ENCODE measurements at regions not wholly inside any gene's neighbourhood (a gene's known extent, or its start where the extent isn't known, plus 50 kb on each side); places are given as distances from the start of the nearest gene placed in this dataset.
"Not testable (repeated sequence)": the region's sequence is repeated elsewhere in the genome, so short reads cannot be mapped to it uniquely, and the experiment has no call there.

GRCh38 chr18:42336139-42336538, 381.1 kb downstream of the PIK3C3 start:
- Histone ChIP-seq H3K4me3 (no peak overlapping the region), H3K36me3 (no peaks in the 10 kb centered on the region), H3K4me1 (no peaks in the 10 kb centered on the region), H3K27me3 (no peaks in the 10 kb centered on the region), H3K27ac (no peak overlapping the region), H3K9me3 (peaks cover 0 to 9% of the 10 kb centered on the region in 2 donors)
- no peak for TF ChIP-seq POLR2A (IDR thresholded peaks at IDR 0.05)
- TF ChIP-seq POLR2AphosphoS5 (IDR thresholded peaks at IDR 0.05): no peak
- no peak for TF ChIP-seq CTCF (IDR thresholded peaks at IDR 0.05)
- DNase-seq (ENCODE audit: low spot score in 2 of 2): no peak
- intact Hi-C loops (cut with DNase I; ENCODE audit: low total_unique reads): no loop called here

- H3K36me3 ChIP-seq; H3K9me3 ChIP-seq; H3K27ac ChIP-seq; H3K27me3 ChIP-seq; H3K4me3 ChIP-seq; H3K4me1 ChIP-seq; intact Hi-C loops (cut with DNase I; ENCODE audit: low total_unique reads); DNase-seq (ENCODE audit: low spot score in 2 of 2): not testable (repeated sequence)
These were observed 382.3 kb downstream of the PIK3C3 start for GRCh38 chr18:42337337-42337736.

DNA sequence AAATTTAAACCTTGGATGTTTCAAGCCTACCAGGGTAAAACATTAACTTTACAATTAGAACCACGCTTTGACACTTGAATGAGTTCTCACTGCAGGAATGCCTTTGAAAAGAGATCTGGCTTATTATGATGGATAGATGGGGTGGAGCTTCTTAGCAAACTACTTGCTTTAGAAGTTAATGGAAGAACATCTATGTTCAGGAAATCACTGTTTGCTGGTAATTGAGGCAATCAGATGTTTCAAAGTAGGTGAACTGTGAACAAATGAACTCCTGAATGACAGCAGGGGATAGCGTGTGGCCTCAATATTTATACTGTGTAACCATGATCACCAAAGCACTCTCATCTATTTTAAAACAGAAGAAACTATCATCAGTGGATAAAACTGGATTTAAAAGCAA, 383.6 kb downstream of the PIK3C3 start:
- H3K9me3 ChIP-seq: peaks cover 0 to 9% of the 10 kb centered on the region in 2 donors
- no peaks in the 10 kb centered on the region for H3K36me3 ChIP-seq
- TF ChIP-seq POLR2A (IDR thresholded peaks at IDR 0.05) (no peak), CTCF (IDR thresholded peaks at IDR 0.05) (no peak)
- H3K4me3 ChIP-seq: no peak overlapping the region
- intact Hi-C loops (cut with DNase I; ENCODE audit: low total_unique reads): no loop called here
- DNase-seq (ENCODE audit: low spot score in 2 of 2): no peak
- no peak overlapping the region for H3K27ac ChIP-seq
- H3K27me3 ChIP-seq: no peaks in the 10 kb centered on the region
- H3K4me1 ChIP-seq: no peaks in the 10 kb centered on the region

DNA sequence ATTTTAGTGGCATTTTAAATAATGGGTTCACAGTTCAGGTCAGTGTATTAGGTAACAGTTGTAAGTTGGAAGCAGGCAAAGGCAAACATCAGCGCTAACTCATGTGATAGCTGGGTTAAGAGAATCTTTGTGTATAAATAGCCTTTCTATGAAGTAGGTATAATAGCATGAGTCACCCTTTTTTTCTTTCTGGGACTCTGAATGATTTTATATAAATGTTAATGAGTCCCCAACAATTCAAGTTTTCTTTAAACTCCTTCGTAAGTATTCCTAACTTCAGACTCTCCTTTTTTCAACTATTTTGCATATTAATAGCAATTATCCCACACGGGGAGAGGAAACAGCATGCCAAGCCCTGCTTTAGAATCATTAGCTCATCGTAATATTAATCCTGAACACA, 384.3 kb downstream of the PIK3C3 start:
- intact Hi-C loops (cut with DNase I; ENCODE audit: low total_unique reads): no loop called here
- H3K27ac ChIP-seq: no peak overlapping the region
- no peak overlapping the region for H3K4me3 ChIP-seq
- H3K4me1 ChIP-seq: no peaks in the 10 kb centered on the region
- no peaks in the 10 kb centered on the region for H3K27me3 ChIP-seq
- no peak for TF ChIP-seq POLR2A (IDR thresholded peaks at IDR 0.05)
- TF ChIP-seq CTCF (IDR thresholded peaks at IDR 0.05): no peak
- no peak for TF ChIP-seq POLR2AphosphoS5 (IDR thresholded peaks at IDR 0.05)
- H3K36me3 ChIP-seq: no peaks in the 10 kb centered on the region
- H3K9me3 ChIP-seq: peaks cover 0 to 9% of the 10 kb centered on the region in 2 donors
- DNase-seq (ENCODE audit: low spot score in 2 of 2): no peak

GRCh38 chr18:42340423-42341009, 385.5 kb downstream of the PIK3C3 start:
- intact Hi-C loops (cut with DNase I; ENCODE audit: low total_unique reads): no loop called here
- no peak overlapping the region for H3K4me3 ChIP-seq
- TF ChIP-seq POLR2AphosphoS5 (IDR thresholded peaks at IDR 0.05): no peak
- no peak for TF ChIP-seq CTCF (IDR thresholded peaks at IDR 0.05)
- no peak for TF ChIP-seq POLR2A (IDR thresholded peaks at IDR 0.05)
- H3K36me3 ChIP-seq: no peaks in the 10 kb centered on the region
- H3K27me3 ChIP-seq: no peaks in the 10 kb centered on the region
- no peak overlapping the region for H3K27ac ChIP-seq
- peaks cover 0 to 9% of the 10 kb centered on the region in 2 donors for H3K9me3 ChIP-seq
- no peak for DNase-seq (ENCODE audit: low spot score in 2 of 2)
- no peaks in the 10 kb centered on the region for H3K4me1 ChIP-seq

GRCh38 chr18:42341423-42341822, 386.4 kb downstream of the PIK3C3 start:
- Histone ChIP-seq H3K27ac (no peak overlapping the region), H3K9me3 (peaks cover 0 to 9% of the 10 kb centered on the region in 2 donors), H3K27me3 (no peaks in the 10 kb centered on the region), H3K4me1 (no peaks in the 10 kb centered on the region), H3K36me3 (no peaks in the 10 kb centered on the region), H3K4me3 (no peak overlapping the region)
- no peak for TF ChIP-seq CTCF (IDR thresholded peaks at IDR 0.05)
- no peak for DNase-seq (ENCODE audit: low spot score in 2 of 2)
- intact Hi-C loops (cut with DNase I; ENCODE audit: low total_unique reads): no loop called here

Measured in breast epithelium (tissue), 4 donors.